Astrocyte (in vitro differentiated cells and primary cell): ENCODE measurements at regions not wholly inside any gene's neighbourhood (a gene's known extent, or its start where the extent isn't known, plus 50 kb on each side); places are given as distances from the start of the nearest gene placed in this dataset.

ENCODE experiments used
- DNase-seq: peaks from one replicate; pipeline ENCODE4 v3.0.0-alpha.2; 2010; ENCODE audit warnings: low read depth
- FAIRE-seq: peaks from 2 replicates; lab custom pipeline; 2011; peaks lifted over from hg19 to GRCh38; lab: Jason Lieb, UNC
- H2AFZ ChIP-seq: 2 replicates; pipeline ENCODE4 v1.6.0; 2012; ENCODE audit warnings: low read depth, low read length, inconsistent platforms
- H3K27ac ChIP-seq: 2 replicates; pipeline ENCODE4 v1.5.1; 2011; ENCODE audit warnings: low read depth, low read length, inconsistent platforms
- H3K27me3 ChIP-seq: 2 replicates; pipeline ENCODE4 v1.6.0; 2011; ENCODE audit warnings: low read length, inconsistent platforms; ENCODE audit not compliant: insufficient read depth
- H3K36me3 ChIP-seq: 2 replicates; pipeline ENCODE4 v1.5.1; 2011; ENCODE audit warnings: low read length, inconsistent platforms; ENCODE audit not compliant: insufficient read depth
- H3K4me1 ChIP-seq: 2 replicates; pipeline ENCODE4 v1.5.1; 2011; ENCODE audit warnings: low read length, inconsistent platforms; ENCODE audit not compliant: insufficient read depth
- H3K4me2 ChIP-seq: 2 replicates; pipeline ENCODE4 v1.6.0; 2012; ENCODE audit warnings: low read length, inconsistent platforms
- H3K4me3 ChIP-seq: 2 replicates; pipeline ENCODE4 v1.5.1; 2011; ENCODE audit warnings: low read depth, mild to moderate bottlenecking, low read length, inconsistent platforms; ENCODE audit not compliant: insufficient read depth
- H3K79me2 ChIP-seq: 2 replicates; pipeline ENCODE4 v1.6.0; 2012; ENCODE audit warnings: mild to moderate bottlenecking, low read length, inconsistent platforms; ENCODE audit not compliant: insufficient read depth
- H3K9ac ChIP-seq: 2 replicates; pipeline ENCODE4 v1.6.0; 2012; ENCODE audit warnings: mild to moderate bottlenecking, low read length, inconsistent platforms
- H3K9me3 ChIP-seq: 2 replicates; pipeline ENCODE4 v1.5.1; 2012; ENCODE audit warnings: low read depth, mild to moderate bottlenecking, low read length, inconsistent platforms; ENCODE audit not compliant: insufficient read depth
- H4K20me1 ChIP-seq: 2 replicates; pipeline ENCODE4 v1.6.0; 2012; ENCODE audit warnings: low read length, inconsistent platforms; ENCODE audit not compliant: insufficient read depth
- H3K27ac Mint-ChIP-seq: one replicate; pipeline ENCODE4 v1.8.0; 2021; ENCODE audit warnings: mild to moderate bottlenecking, mixed read lengths; ENCODE audit not compliant: unreplicated experiment
- H3K27me3 Mint-ChIP-seq: one replicate; pipeline ENCODE4 v1.8.0; 2021; ENCODE audit warnings: low read depth, mixed read lengths; ENCODE audit not compliant: unreplicated experiment
- H3K36me3 Mint-ChIP-seq: one replicate; pipeline ENCODE4 v1.8.0; 2021; ENCODE audit warnings: low read depth, mixed read lengths; ENCODE audit not compliant: unreplicated experiment
- H3K4me1 Mint-ChIP-seq: one replicate; pipeline ENCODE4 v1.8.0; 2021; ENCODE audit warnings: low read depth, mixed read lengths; ENCODE audit not compliant: unreplicated experiment
- H3K4me3 Mint-ChIP-seq: one replicate; pipeline ENCODE4 v1.8.0; 2021; ENCODE audit warnings: mild to moderate bottlenecking, moderate library complexity, mixed read lengths; ENCODE audit not compliant: unreplicated experiment
- H3K9me3 Mint-ChIP-seq: one replicate; pipeline ENCODE4 v1.8.0; 2021; ENCODE audit warnings: mild to moderate bottlenecking, mixed read lengths; ENCODE audit not compliant: unreplicated experiment
- EZH2 ChIP-seq: IDR thresholded peaks from 2 replicates; pipeline ENCODE4 v1.6.1; 2012; ENCODE audit warnings: mild to moderate bottlenecking, low read length, inconsistent platforms; ENCODE audit not compliant: insufficient read depth
- TF ChIP-seq, protein P1 (sequence below): IDR thresholded peaks from 2 replicates; pipeline ENCODE4 v1.5.1; 2011; ENCODE audit warnings: low read depth, mild to moderate bottlenecking, inconsistent platforms, low read length, moderate library complexity; ENCODE audit not compliant: insufficient read depth

DNA sequence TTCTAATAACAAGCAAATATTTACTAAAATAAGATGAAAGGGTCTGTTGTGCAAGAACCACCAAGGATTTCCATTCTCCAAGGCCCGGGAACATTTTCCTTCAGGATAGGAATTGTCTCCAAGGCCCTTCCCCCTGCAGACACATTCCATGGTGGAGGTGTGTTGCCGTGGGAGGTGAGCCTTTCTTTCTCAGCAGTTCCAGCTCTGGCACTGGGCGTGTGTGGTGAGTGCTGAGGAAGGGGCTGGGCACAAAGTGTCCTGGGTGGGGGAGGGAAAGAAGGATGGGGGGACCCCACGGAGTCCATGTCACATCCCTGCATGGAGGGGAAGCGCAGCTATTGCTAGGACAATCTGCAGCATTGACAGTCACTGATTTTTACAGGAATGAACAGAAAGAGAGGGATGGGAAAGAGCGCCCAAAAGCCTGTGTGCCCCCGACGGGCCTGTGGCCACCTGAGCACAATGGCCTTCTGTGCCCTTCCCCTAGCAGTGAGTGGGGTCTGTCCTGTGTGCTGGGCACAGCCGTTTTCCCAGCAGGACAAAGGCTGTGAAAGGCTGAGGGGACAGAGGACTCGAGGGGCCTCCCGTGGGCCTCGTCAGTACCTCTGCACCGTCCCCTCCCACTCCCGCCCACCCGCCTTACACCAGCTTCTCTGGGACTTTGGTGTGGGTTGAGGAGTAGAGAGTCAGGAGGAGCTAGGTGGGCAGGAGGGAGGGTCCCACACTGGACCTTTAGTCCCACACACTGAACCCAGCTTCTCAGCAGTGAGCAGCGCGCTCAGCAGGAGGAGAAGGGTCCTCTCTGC is 79.8 kb downstream of the PTGR3 start:
- Histone ChIP-seq H3K27me3 (no peaks in the 10 kb centered on the region), H3K27ac (no peak overlapping the region), H3K4me2 (no peak overlapping the region), H3K4me3 (no peak overlapping the region), H2AFZ (no peak overlapping the region), H3K9ac (no peak overlapping the region), H3K79me2 (no peaks in the 10 kb centered on the region), H3K36me3 (no peaks in the 10 kb centered on the region), H3K9me3 (no peaks in the 10 kb centered on the region), H3K4me1 (no peaks in the 10 kb centered on the region), H4K20me1 (no peaks in the 10 kb centered on the region)
- TF ChIP-seq, protein P1, sequence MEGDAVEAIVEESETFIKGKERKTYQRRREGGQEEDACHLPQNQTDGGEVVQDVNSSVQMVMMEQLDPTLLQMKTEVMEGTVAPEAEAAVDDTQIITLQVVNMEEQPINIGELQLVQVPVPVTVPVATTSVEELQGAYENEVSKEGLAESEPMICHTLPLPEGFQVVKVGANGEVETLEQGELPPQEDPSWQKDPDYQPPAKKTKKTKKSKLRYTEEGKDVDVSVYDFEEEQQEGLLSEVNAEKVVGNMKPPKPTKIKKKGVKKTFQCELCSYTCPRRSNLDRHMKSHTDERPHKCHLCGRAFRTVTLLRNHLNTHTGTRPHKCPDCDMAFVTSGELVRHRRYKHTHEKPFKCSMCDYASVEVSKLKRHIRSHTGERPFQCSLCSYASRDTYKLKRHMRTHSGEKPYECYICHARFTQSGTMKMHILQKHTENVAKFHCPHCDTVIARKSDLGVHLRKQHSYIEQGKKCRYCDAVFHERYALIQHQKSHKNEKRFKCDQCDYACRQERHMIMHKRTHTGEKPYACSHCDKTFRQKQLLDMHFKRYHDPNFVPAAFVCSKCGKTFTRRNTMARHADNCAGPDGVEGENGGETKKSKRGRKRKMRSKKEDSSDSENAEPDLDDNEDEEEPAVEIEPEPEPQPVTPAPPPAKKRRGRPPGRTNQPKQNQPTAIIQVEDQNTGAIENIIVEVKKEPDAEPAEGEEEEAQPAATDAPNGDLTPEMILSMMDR, result no peak
- no peak for TF ChIP-seq EZH2
- H3K4me1 Mint-ChIP-seq, result peaks cover 6% of the 10 kb centered on the region
- H3K36me3 Mint-ChIP-seq, result no peaks in the 10 kb centered on the region
- no peak overlapping the region for H3K4me3 Mint-ChIP-seq
- H3K9me3 Mint-ChIP-seq, result peaks cover 2% of the 10 kb centered on the region
- H3K27ac Mint-ChIP-seq, result no peak overlapping the region
- peaks cover 17% of the 10 kb centered on the region for H3K27me3 Mint-ChIP-seq
- no peak for FAIRE-seq
- no peak for DNase-seq

- Histone ChIP-seq H3K9me3 (no peaks in the 10 kb centered on the region), H2AFZ (no peak overlapping the region), H3K4me2 (no peak overlapping the region), H3K27ac (no peak overlapping the region), H3K4me3 (no peak overlapping the region), H3K36me3 (no peaks in the 10 kb centered on the region), H3K4me1 (no peaks in the 10 kb centered on the region), H3K9ac (no peak overlapping the region), H4K20me1 (no peaks in the 10 kb centered on the region), H3K79me2 (no peaks in the 10 kb centered on the region), H3K27me3 (no peaks in the 10 kb centered on the region)
- no peak for TF ChIP-seq EZH2
- TF ChIP-seq, protein P1, result no peak
- no peak for DNase-seq
- Mint-ChIP-seq H3K4me1 (peaks cover 6% of the 10 kb centered on the region), H3K36me3 (peaks cover 2% of the 10 kb centered on the region), H3K9me3 (peaks cover 2% of the 10 kb centered on the region), H3K27me3 (peaks cover 20% of the 10 kb centered on the region), H3K4me3 (no peak overlapping the region), H3K27ac (peak overlapping the region; percentile 34)
- FAIRE-seq, result no peak
These were observed 80.8 kb downstream of the PTGR3 start for GRCh38 chr18:75128051-75128605.
